ENCODE measurements at regions not wholly inside any gene's neighbourhood (a gene's known extent, or its start where the extent isn't known, plus 50 kb on each side); places are given as distances from the start of the nearest gene placed in this dataset.
"Not testable (repeated sequence)": the region's sequence is repeated elsewhere in the genome, so short reads cannot be mapped to it uniquely, and the experiment has no call there.

- in situ Hi-C loops (cut with HindIII; ENCODE audit: low pct_unique_long_range_greater_than_20kb, low sequenced_read_pairs) = no loop called here
- no peak for DNase-seq (ENCODE audit: low read depth)
Measured at GRCh38 chr11:90630176-90630575, 407.3 kb upstream of the CHORDC1 start.

GRCh38 chr11:90629229-90629806 lies 406.5 kb upstream of the CHORDC1 start:
- DNase-seq (ENCODE audit: low read depth) = no peak
- in situ Hi-C loops (cut with HindIII; ENCODE audit: low pct_unique_long_range_greater_than_20kb, low sequenced_read_pairs) = no loop called here

GRCh38 chr11:90614318-90614717 lies 391.5 kb upstream of the CHORDC1 start:
- DNase-seq (ENCODE audit: low read depth) = no peak
- in situ Hi-C loops (cut with HindIII; ENCODE audit: low pct_unique_long_range_greater_than_20kb, low sequenced_read_pairs) = no loop called here

- in situ Hi-C loops (cut with HindIII; ENCODE audit: low pct_unique_long_range_greater_than_20kb, low sequenced_read_pairs); DNase-seq (ENCODE audit: low read depth): not testable (repeated sequence)
Measured at GRCh38 chr11:90613037-90613436, 390.2 kb upstream of the CHORDC1 start.

GRCh38 chr11:90606721-90607120 lies 383.9 kb upstream of the CHORDC1 start:
- in situ Hi-C loops (cut with HindIII; ENCODE audit: low pct_unique_long_range_greater_than_20kb, low sequenced_read_pairs) = no loop called here

GRCh38 chr11:90601261-90601660 lies 378.4 kb upstream of the CHORDC1 start:
- in situ Hi-C loops (cut with HindIII; ENCODE audit: low pct_unique_long_range_greater_than_20kb, low sequenced_read_pairs) = no loop called here
- no peak for DNase-seq (ENCODE audit: low read depth)

More at GRCh38 chr11:90606721-90607120, 383.9 kb upstream of the CHORDC1 start:
- DNase-seq (ENCODE audit: low read depth) = no peak

GRCh38 chr11:90594658-90595057 lies 371.8 kb upstream of the CHORDC1 start:
- DNase-seq (ENCODE audit: low read depth) = no peak
- in situ Hi-C loops (cut with HindIII; ENCODE audit: low pct_unique_long_range_greater_than_20kb, low sequenced_read_pairs) = no loop called here

- no peak for DNase-seq (ENCODE audit: low read depth)
- in situ Hi-C loops (cut with HindIII; ENCODE audit: low pct_unique_long_range_greater_than_20kb, low sequenced_read_pairs) = no loop called here
Measured at GRCh38 chr11:90593099-90593498, 370.2 kb upstream of the CHORDC1 start.

GRCh38 chr11:90590286-90590685 lies 367.4 kb upstream of the CHORDC1 start:
- DNase-seq (ENCODE audit: low read depth) = no peak
- in situ Hi-C loops (cut with HindIII; ENCODE audit: low pct_unique_long_range_greater_than_20kb, low sequenced_read_pairs) = no loop called here

- DNase-seq (ENCODE audit: low read depth) = no peak
- in situ Hi-C loops (cut with HindIII; ENCODE audit: low pct_unique_long_range_greater_than_20kb, low sequenced_read_pairs) = no loop called here
Measured at GRCh38 chr11:90589735-90590134, 366.9 kb upstream of the CHORDC1 start.

- in situ Hi-C loops (cut with HindIII; ENCODE audit: low pct_unique_long_range_greater_than_20kb, low sequenced_read_pairs) = no loop called here
- no peak for DNase-seq (ENCODE audit: low read depth)
Measured at GRCh38 chr11:90587896-90588295, 365.0 kb upstream of the CHORDC1 start.

- in situ Hi-C loops (cut with HindIII; ENCODE audit: low pct_unique_long_range_greater_than_20kb, low sequenced_read_pairs) = no loop called here
- no peak for DNase-seq (ENCODE audit: low read depth)
Measured at GRCh38 chr11:90585491-90585890, 362.6 kb upstream of the CHORDC1 start.

GRCh38 chr11:90582999-90583398 lies 360.1 kb upstream of the CHORDC1 start:
- DNase-seq (ENCODE audit: low read depth) = not testable (repeated sequence)

GRCh38 chr11:90564531-90564930 lies 341.7 kb upstream of the CHORDC1 start:
- in situ Hi-C loops (cut with HindIII; ENCODE audit: low pct_unique_long_range_greater_than_20kb, low sequenced_read_pairs) = no loop called here

More at GRCh38 chr11:90582999-90583398, 360.1 kb upstream of the CHORDC1 start:
- in situ Hi-C loops (cut with HindIII; ENCODE audit: low pct_unique_long_range_greater_than_20kb, low sequenced_read_pairs) = not testable (repeated sequence)

GRCh38 chr11:90558328-90558865 lies 335.5 kb upstream of the CHORDC1 start:
- in situ Hi-C loops (cut with HindIII; ENCODE audit: low pct_unique_long_range_greater_than_20kb, low sequenced_read_pairs) = no loop called here
- DNase-seq (ENCODE audit: low read depth) = no peak

More at GRCh38 chr11:90564531-90564930, 341.7 kb upstream of the CHORDC1 start:
- DNase-seq (ENCODE audit: low read depth) = no peak

- DNase-seq (ENCODE audit: low read depth) = no peak
- in situ Hi-C loops (cut with HindIII; ENCODE audit: low pct_unique_long_range_greater_than_20kb, low sequenced_read_pairs) = no loop called here
Measured at GRCh38 chr11:90556606-90557005, 333.8 kb upstream of the CHORDC1 start.

- DNase-seq (ENCODE audit: low read depth) = no peak
- in situ Hi-C loops (cut with HindIII; ENCODE audit: low pct_unique_long_range_greater_than_20kb, low sequenced_read_pairs) = no loop called here
Measured at GRCh38 chr11:90556026-90556425, 333.2 kb upstream of the CHORDC1 start.

GRCh38 chr11:90555477-90555876 lies 332.6 kb upstream of the CHORDC1 start:
- in situ Hi-C loops (cut with HindIII; ENCODE audit: low pct_unique_long_range_greater_than_20kb, low sequenced_read_pairs) = no loop called here
- DNase-seq (ENCODE audit: low read depth) = no peak

- in situ Hi-C loops (cut with HindIII; ENCODE audit: low pct_unique_long_range_greater_than_20kb, low sequenced_read_pairs) = no loop called here
- DNase-seq (ENCODE audit: low read depth) = no peak
Measured at GRCh38 chr11:90542092-90542491, 319.2 kb upstream of the CHORDC1 start.

- in situ Hi-C loops (cut with HindIII; ENCODE audit: low pct_unique_long_range_greater_than_20kb, low sequenced_read_pairs) = no loop called here
- no peak for DNase-seq (ENCODE audit: low read depth)
Measured at GRCh38 chr11:90536301-90536700, 313.5 kb upstream of the CHORDC1 start.

Measured in Caki2 (cell line).